BLaER1 (cell line): ENCODE measurements at regions not wholly inside any gene's neighbourhood (a gene's known extent, or its start where the extent isn't known, plus 50 kb on each side); places are given as distances from the start of the nearest gene placed in this dataset.
A peak's percentile ranks its signal among the peaks of the same experiment; 100 is the strongest.

Experiments used
- H3K27ac ChIP-seq: shearing (Covaris generic); formaldehyde crosslinking; 2 replicates; pipeline ENCODE4 v1.8.1; 2022
- H3K27me3 ChIP-seq: shearing (Covaris generic); formaldehyde crosslinking; 2 replicates; pipeline ENCODE4 v1.8.1; 2022
- H3K36me3 ChIP-seq: shearing (Covaris generic); formaldehyde crosslinking; 2 replicates; pipeline ENCODE4 v1.8.1; 2022
- H3K4me1 ChIP-seq: shearing (Covaris generic); formaldehyde crosslinking; 2 replicates; pipeline ENCODE4 v1.8.1; 2022
- H3K4me2 ChIP-seq: shearing (Covaris generic); formaldehyde crosslinking; 2 replicates; pipeline ENCODE4 v1.8.1; 2022
- H3K4me3 ChIP-seq: shearing (Covaris generic); formaldehyde crosslinking; 2 replicates; pipeline ENCODE4 v1.8.1; 2022
- H3K9ac ChIP-seq: shearing (Covaris generic); formaldehyde crosslinking; 2 replicates; pipeline ENCODE4 v1.8.1; 2022
- H3K9me3 ChIP-seq: shearing (Covaris generic); formaldehyde crosslinking; 2 replicates; pipeline ENCODE4 v1.8.1; 2022
- H4K20me1 ChIP-seq: shearing (Covaris generic); formaldehyde crosslinking; 2 replicates; pipeline ENCODE4 v1.8.1; 2022
- Cebpa-rat ChIP-seq: shearing (Covaris generic); IDR thresholded peaks from 2 replicates; pipeline ENCODE4 v1.8.1; 2022

DNA sequence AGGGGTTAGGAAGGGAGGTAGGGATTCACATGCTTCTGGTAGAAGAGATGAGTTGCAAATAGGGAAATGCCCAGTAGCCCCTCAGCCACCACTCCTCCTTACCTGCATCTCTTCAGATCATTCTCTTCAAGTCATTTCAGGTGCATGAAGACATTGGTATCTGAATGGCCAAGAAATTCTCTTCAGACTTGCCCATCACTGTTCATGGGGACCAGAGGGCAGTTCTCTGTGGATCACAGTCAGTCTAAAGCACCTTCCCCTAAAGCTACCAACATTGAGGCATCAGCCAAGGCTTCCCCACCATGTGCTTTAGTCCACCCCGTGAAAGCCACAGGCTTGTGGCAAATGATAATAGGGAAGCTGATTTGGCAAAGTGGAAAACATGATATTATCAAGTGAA is 319.4 kb upstream of the ZNF32 start:
- Histone ChIP-seq H3K4me2 (no peak overlapping the region), H3K4me3 (no peak overlapping the region)
- no peak for TF ChIP-seq Cebpa-rat

GRCh38 chr10:43966571-43966965 is 317.9 kb upstream of the ZNF32 start:
- H3K4me1 ChIP-seq, result peaks cover 35% of the 10 kb centered on the region
- no peak overlapping the region for H3K9ac ChIP-seq
- H3K9me3 ChIP-seq, result no peaks in the 10 kb centered on the region
- no peak overlapping the region for H3K4me2 ChIP-seq
- no peak for TF ChIP-seq Cebpa-rat
- H3K4me3 ChIP-seq, result no peak overlapping the region
- H4K20me1 ChIP-seq, result peaks cover 5% of the 10 kb centered on the region; the same call in 1 of the 2 replicates
- H3K36me3 ChIP-seq, result no peaks in the 10 kb centered on the region
- no peak overlapping the region for H3K27ac ChIP-seq
- H3K27me3 ChIP-seq, result peaks cover 22% of the 10 kb centered on the region

More for the DNA sequence above, 319.4 kb upstream of the ZNF32 start:
- Histone ChIP-seq H3K27me3 (peaks cover 22% of the 10 kb centered on the region), H3K36me3 (no peaks in the 10 kb centered on the region), H3K9me3 (no peaks in the 10 kb centered on the region), H3K27ac (no peak overlapping the region), H3K4me1 (peaks cover 35% of the 10 kb centered on the region), H3K9ac (no peak overlapping the region), H4K20me1 (peaks cover 5% of the 10 kb centered on the region; the same call in 1 of the 2 replicates)

DNA sequence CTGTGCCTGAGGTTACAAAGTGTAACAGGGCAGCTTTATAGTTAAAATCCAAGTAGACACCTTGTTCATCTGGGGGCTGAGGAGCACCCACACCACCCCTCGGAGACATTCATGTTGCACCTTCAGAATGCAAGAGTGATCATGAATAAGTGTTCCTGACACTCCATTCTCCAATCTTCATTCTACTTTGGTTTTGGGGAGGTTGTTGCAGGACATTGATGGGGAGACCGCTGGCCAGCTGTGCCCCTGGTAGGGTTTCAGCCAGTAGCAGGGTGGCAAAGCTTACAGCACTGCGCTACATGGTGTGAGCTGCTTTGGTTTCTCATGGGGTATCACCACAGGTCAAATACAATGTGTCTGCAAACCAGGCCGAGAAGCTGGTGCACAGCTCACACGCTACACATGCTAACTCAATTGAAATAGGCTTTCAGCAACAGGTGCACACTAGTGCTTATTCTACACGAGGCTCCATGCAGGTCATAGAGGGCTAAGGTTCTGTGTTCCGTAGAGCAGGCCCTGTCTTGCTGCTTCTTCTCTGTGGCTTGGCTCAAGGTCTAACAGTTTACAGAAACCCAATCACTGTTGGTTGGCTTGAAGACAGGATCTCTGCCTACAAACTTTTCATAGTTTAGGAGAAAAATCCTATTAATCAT is 317.4 kb upstream of the ZNF32 start:
- H3K4me2 ChIP-seq, result peak overlapping the region; percentile 82
- H4K20me1 ChIP-seq, result peaks cover 5% of the 10 kb centered on the region; the same call in 1 of the 2 replicates
- TF ChIP-seq Cebpa-rat, result no peak
- H3K27ac ChIP-seq, result no peak overlapping the region
- no peaks in the 10 kb centered on the region for H3K9me3 ChIP-seq
- peaks cover 35% of the 10 kb centered on the region for H3K4me1 ChIP-seq
- no peak overlapping the region for H3K4me3 ChIP-seq
- no peaks in the 10 kb centered on the region for H3K36me3 ChIP-seq
- H3K9ac ChIP-seq, result no peak overlapping the region
- H3K27me3 ChIP-seq, result peaks cover 22% of the 10 kb centered on the region

- H3K9me3 ChIP-seq, result no peaks in the 10 kb centered on the region
- peaks cover 22% of the 10 kb centered on the region for H3K27me3 ChIP-seq
- H3K4me3 ChIP-seq, result peak overlapping the region; percentile 18; the same call in 1 of the 2 replicates
- no peak for TF ChIP-seq Cebpa-rat
- peak overlapping the region; percentile 82 for H3K4me2 ChIP-seq
- no peaks in the 10 kb centered on the region for H3K36me3 ChIP-seq
- peaks cover 5% of the 10 kb centered on the region; the same call in 1 of the 2 replicates for H4K20me1 ChIP-seq
- H3K27ac ChIP-seq, result no peak overlapping the region
- H3K4me1 ChIP-seq, result peaks cover 35% of the 10 kb centered on the region
- H3K9ac ChIP-seq, result no peak overlapping the region
These were observed 316.6 kb upstream of the ZNF32 start for GRCh38 chr10:43965033-43965917.

DNA sequence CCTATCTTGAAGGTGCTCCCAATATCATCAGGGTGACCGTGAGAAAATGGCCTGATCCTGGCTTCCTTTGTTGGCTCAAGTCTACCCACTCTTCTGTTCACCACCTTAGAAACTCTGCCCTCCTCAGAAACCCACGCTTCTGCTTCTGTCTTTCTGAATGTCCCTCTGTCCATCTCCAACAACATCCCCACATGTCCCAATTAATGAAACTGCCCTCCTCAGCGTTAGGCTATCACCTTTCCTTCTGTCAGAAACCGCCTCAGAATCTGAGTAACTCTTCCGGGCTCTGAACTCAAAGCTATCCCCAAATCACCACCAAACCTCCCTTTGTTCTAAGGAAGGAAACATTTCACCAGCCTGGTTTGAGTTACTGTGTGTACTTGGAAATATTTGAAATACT is 315.8 kb upstream of the ZNF32 start:
- H3K4me1 ChIP-seq, result peaks cover 35% of the 10 kb centered on the region
- peak overlapping the region; percentile 82 for H3K4me2 ChIP-seq
- no peak for TF ChIP-seq Cebpa-rat
- no peak overlapping the region for H3K27ac ChIP-seq
- H3K9ac ChIP-seq, result no peak overlapping the region
- H3K36me3 ChIP-seq, result no peaks in the 10 kb centered on the region
- H3K9me3 ChIP-seq, result no peaks in the 10 kb centered on the region
- peaks cover 22% of the 10 kb centered on the region for H3K27me3 ChIP-seq
- peaks cover 5% of the 10 kb centered on the region; the same call in 1 of the 2 replicates for H4K20me1 ChIP-seq
- no peak overlapping the region for H3K4me3 ChIP-seq

DNA sequence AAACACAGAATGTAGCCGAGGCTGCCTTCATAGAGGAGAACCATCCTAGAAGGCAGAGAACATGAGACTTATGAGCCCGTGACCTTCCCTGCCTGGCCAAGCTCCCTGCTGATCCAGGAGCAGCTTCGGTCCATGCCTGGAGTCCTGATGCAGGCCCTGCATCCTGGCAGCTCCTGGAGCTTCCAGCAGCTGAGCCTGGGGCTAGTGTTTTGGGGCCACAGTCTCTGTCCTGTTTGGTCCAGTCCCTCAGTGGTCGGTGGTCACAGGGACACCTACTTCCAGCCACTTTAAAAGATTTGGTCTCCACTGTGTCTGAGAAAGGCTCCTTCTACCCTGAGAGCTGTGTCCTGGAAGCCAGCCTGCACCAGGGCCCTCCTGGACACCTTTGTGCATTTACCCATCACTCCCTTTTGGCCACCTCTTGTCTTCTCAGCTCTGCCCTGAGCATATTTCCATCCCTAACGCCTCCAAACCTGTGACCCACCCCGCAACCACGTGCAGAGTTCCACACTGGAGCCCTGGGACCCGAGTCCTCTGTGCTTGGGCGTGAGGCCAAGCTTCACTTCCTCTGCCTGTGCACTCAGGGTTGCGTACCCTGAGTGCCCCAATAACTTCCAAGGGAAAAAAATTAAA is 315.2 kb upstream of the ZNF32 start:
- H3K9ac ChIP-seq, result no peak overlapping the region
- peaks cover 35% of the 10 kb centered on the region for H3K4me1 ChIP-seq
- no peak overlapping the region for H3K4me3 ChIP-seq
- H3K27me3 ChIP-seq, result peaks cover 21% of the 10 kb centered on the region
- TF ChIP-seq Cebpa-rat, result no peak
- no peaks in the 10 kb centered on the region for H3K9me3 ChIP-seq
- peak overlapping the region; percentile 82 for H3K4me2 ChIP-seq
- no peak overlapping the region for H3K27ac ChIP-seq
- H3K36me3 ChIP-seq, result no peaks in the 10 kb centered on the region
- peaks cover 5% of the 10 kb centered on the region; the same call in 1 of the 2 replicates for H4K20me1 ChIP-seq

DNA sequence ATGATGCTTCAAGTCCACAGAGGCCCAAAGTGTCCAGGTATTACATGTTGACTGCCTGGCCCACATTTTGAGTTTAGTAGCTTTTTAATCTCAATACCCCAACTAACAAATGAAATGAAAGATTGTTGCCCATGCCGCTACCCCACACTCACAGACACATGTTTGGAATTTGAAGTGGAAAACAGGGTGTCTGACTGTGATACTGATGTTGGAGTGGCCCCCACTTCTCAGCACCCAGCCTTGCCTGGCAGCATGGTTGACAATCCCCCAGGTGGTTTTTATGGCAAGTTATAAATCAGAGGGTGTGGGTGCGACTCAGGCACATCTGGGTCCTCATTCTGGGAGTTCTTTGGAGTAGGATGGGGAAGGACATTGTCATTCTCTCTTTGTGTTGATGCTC is 314.7 kb upstream of the ZNF32 start:
- H3K27ac ChIP-seq, result no peak overlapping the region
- peaks cover 35% of the 10 kb centered on the region for H3K4me1 ChIP-seq
- no peaks in the 10 kb centered on the region for H3K36me3 ChIP-seq
- H3K27me3 ChIP-seq, result peaks cover 18% of the 10 kb centered on the region
- H3K9ac ChIP-seq, result no peak overlapping the region
- H4K20me1 ChIP-seq, result peaks cover 5% of the 10 kb centered on the region; the same call in 1 of the 2 replicates
- TF ChIP-seq Cebpa-rat, result no peak
- H3K4me2 ChIP-seq, result peak overlapping the region; percentile 82
- H3K4me3 ChIP-seq, result no peak overlapping the region
- H3K9me3 ChIP-seq, result no peaks in the 10 kb centered on the region

DNA sequence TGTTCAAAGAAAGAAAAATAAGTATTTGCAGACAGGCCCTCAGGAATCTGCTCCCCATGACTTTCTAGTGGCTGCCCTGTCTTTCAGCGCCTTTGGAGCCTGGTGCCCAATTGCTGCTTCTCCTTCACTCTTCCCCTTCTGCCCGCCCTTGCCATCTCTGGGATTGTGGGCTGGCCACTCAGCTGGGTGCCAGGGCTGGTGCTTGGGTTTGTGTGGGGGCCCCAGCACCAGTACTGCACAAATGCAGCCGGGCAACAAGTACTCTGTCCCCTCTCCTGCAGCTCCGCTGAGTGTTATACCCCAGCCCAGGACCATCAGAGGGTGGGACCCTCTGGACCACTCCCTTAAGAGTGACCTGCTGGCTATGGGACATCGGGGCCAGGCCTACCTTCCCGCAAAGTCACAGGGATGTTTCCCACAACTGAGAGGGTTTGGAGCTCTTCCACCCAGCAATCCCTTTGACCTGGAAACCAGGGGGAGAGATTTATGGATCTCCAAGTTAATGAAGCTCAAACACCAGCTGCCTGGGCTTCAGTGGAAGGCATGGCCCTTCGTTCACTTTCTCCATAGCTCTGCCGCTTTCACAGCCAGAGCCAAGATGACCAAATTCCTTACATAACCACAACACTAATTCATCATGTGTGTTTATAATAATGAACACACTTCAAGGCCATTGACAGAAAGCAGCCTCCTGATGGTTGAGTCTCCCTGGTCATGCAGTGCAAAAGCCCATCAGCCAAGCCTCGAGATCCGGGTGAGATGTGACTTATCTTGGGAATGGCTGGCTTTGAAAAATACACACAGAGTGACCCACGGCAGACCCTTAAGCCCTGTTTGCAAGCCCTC is 313.9 kb upstream of the ZNF32 start:
- no peak overlapping the region for H3K9ac ChIP-seq
- no peak overlapping the region for H3K4me3 ChIP-seq
- no peaks in the 10 kb centered on the region for H4K20me1 ChIP-seq
- H3K27me3 ChIP-seq, result peaks cover 12% of the 10 kb centered on the region
- peaks cover 35% of the 10 kb centered on the region for H3K4me1 ChIP-seq
- no peak for TF ChIP-seq Cebpa-rat
- no peaks in the 10 kb centered on the region for H3K9me3 ChIP-seq
- no peaks in the 10 kb centered on the region for H3K36me3 ChIP-seq
- H3K4me2 ChIP-seq, result no peak overlapping the region
- H3K27ac ChIP-seq, result no peak overlapping the region
